Amniotic stem cell (primary cell): ENCODE measurements at regions not wholly inside any gene's neighbourhood (a gene's known extent, or its start where the extent isn't known, plus 50 kb on each side); places are given as distances from the start of the nearest gene placed in this dataset.

ENCODE experiments used
- DNase-seq: peaks from one replicate; lab custom pipeline; 2025; lab: John Stamatoyannopoulos, UW

DNA sequence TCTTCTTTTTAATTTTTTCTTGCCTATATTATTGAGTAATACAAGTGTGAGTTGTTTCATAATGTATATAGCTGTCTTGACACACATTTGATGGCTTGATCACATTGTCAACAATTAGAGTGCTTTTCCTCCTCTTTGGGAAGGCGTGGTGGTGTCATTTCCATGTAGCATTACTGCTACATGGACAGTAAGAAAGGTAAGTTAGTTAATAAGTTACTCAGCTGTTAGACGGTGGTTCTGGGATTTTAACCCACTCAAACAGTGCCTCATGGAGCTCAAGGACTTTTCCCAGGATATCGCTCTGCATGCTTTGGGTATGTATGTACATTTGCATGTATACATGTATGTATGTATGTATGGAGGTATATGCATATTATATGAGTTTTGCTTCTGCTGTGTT, 94.6 kb downstream of the HAPSTR1 start:
- no peak for DNase-seq

DNA sequence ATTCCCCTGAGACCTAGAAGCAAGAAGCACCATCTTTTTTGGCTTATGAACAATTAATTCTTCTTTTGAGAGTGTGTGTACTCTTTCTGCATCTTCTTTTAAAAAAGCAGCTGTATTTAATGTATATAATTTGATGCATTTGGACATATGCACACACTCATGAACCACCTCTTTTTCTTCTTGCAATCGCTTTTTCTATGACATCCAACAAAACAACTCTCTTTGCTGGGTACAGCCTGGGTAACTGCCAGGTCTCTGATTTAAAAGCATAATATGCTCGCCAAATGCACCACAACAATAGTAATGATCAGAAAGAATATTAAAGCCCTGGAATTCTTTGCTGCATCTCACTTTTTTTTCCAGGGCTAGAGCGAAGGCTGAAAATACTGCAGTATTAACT, 97.3 kb downstream of the HAPSTR1 start:
- DNase-seq, result no peak

DNA sequence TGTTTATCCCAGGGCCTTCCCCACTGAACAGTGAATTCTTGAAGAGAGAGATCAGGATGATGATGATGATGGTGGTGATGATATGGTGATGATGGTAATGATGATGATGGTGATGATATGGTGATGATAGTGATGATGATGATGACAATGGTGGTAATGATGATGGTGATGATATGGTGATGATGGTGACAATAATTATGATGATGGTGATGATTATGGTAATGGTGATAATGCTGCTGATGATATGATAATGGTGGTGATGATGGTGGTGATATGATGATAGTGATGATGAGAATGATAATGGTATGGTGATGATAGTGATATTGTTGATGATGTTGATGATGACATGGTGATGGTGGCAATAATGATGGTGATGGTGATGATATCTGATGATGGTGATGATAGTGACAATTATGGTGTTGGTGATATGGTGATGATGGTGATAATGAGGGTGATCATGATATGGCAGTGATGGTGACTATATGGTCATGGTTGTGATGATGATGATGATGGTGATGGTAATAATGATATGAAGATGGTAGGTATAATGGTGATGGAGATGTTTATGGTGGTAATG, 99.9 kb downstream of the HAPSTR1 start:
- DNase-seq, result no peak

DNA sequence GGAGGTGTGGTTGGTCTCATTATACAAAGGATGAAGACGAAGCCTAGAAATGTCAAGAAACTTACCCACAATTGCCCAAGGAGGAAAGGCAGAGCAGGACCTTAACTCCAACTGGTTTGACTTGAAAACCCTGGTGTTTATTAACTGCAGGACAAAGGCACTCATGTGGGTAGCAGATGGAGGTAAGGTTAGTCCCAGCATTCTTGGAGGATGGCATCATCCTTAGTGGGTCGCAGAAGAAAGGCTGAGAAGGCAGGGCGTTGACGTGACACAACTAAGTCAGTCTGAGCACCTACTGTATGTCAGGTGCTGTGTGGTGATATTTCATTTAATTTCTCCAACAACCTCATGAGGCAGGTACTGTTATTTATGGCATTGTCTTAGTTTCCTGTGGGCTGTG, 101.3 kb downstream of the HAPSTR1 start:
- no peak for DNase-seq

DNA sequence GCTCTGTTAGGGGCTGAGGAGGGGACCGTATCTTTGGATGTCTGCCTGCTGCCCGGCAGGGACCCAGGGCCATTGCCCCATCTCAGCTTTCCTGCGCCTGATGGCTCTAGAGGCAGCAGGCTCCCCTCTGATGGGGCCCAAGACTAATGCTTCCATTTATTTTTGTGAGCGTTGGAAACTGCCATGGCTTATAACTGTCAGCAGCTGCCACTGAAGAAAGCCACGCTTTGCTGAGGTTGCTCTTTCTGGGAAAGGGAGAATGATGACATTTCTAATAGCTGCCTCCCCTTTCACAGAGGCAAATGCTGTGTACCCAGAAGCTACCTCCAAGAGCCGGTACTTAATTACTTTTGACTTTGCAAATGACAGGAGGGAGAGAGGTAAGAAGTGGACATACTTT, 103.8 kb downstream of the HAPSTR1 start:
- DNase-seq, result no peak

DNA sequence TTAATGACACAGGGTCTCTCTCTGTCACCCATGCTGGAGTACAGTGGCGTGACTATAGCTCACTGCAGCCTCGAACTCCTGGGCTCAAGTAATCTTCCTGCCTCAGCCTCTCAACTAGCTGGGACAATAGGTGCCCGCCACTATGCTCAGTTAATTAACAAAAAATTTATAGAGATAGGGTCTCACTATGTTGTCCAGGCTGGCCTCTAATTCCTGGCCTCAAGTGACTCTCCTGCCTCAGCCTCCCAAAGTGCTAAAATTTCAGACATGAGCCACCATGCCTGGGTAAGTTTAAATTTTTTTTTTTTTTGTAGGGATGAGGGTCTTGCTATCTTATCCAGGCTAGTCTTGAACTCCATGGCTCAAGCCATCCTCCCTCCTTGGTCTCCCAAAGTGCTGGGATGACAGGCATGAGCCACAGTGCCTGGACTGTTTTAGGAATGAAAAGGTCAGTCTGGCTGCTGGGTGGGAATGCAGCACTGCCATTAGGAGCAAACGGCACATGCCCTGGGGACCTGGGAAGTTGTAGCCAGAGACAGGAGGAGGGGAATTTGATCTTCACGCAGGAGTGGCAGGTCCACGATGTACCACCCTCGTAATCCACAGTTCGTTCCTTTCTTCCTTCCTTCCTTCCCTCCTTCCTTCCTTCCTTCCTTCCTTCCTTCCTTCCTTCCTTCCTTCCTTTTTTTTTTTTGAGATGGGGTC, 106.7 kb downstream of the HAPSTR1 start:
- DNase-seq, result no peak

DNA sequence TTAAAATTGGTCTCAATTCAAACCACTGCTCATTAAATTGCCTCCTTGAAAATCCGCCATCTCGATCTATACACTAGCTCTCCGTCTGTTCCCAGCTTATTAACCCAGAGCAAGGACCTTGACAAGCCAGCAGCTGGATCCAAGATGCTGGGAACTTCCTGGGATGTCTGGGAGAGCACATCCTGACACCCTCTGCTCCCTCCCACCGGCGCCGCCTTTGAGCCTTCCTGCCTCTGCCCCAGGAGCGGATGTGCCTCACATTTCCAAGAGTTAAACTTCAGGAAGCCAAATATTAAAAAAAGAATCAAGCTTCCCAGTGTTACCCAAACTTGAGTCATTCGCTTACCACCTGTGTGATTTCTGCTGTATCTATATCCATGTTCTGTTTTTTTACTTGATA, 107.9 kb downstream of the HAPSTR1 start:
- no peak for DNase-seq

DNA sequence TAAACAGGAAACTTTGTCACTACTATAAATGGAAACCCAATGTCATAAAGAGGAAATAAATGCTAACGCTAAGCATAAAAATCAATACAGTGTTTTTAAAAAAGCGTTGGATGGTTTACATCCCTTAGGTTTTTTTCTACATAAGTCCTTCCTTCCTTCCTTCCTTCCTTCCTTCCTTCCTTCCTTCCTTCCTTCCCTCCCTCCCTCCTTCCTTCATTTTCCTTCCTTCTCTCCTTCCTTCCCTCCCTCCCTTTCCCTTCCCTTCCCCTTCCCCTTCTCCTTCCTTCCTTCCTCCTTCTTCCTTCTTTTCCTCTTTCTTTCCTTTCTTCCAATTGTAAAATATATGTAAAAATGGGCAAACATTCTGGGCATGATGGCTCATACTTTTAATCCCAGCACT, 108.3 kb downstream of the HAPSTR1 start:
- DNase-seq, result no peak

DNA sequence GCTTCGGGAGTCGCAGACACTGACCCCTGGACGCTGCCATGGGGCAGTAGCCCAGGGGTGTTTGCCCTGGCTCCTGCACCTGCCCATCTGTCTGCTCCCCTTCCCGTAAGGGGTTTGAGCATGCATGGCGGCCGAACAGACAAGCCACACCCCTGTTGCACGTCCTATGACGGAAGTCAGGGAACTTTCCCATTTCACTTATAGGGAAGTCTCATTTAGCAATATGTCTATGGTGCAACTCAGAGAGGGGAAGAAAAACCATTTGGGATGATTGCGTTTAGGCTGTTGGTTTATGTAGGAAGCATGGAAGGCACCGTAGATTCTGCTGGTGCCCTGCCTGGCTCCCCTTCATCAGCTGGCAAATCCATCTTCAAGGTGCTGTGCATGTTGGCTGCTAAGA, 112.5 kb downstream of the HAPSTR1 start:
- no peak for DNase-seq

DNA sequence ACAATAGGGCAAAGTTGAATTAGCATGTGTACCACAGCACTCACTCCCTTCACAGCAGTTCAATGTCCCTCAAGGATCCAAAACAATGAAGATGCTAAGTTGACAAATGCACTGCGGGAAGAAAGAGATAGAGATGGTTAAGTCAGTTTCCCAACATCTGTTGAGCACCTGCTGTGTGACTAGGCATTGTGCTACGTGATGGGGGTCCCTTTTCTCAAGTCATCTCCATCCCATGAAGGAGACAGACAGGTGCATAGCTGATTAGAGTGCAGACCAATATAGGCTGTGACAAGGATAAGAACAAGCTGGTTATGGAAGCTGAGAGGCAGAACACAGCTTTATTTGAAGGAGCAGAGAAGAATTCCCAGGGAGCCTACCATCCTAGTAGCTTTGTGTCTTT, 114.2 kb downstream of the HAPSTR1 start:
- no peak for DNase-seq

DNA sequence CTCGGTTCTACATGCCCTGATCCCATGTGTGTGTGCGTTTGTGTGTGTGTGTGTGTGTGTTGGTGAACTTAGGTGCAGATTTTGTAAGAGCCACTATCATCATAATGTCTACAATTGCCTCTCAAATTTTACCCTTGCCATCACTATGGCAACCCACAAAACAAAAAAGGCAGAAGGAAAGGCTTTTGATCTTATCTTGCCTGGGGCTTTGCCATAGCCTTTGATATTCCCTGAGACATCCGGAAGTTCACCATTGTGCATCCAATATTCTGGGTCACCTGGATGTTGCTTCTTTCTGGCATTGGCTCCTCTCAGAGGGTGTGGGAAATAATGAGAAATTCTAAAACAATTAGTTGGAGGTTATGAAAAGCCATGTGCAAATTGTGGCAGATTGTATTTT, 114.7 kb downstream of the HAPSTR1 start:
- DNase-seq, result no peak

DNA sequence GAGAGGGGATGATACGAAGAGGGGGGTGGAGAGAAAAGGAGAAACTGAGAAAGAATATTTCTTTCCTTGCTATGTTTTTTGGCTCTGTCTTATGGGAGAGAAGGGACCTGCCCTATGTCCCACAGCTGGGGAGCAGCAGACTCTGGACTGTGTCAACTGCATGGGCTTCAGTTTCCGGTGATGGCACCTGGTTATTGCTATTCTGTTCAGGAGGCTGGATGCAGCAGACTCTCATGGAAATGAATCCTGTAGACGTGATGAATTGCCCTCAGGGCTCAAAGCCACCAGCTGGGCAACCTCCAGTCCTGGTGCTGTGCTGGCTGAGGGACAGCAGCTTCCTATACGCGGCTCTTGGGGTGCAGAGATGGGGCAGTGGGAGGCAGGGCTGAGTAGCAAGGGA, 121.2 kb downstream of the HAPSTR1 start:
- DNase-seq, result no peak

DNA sequence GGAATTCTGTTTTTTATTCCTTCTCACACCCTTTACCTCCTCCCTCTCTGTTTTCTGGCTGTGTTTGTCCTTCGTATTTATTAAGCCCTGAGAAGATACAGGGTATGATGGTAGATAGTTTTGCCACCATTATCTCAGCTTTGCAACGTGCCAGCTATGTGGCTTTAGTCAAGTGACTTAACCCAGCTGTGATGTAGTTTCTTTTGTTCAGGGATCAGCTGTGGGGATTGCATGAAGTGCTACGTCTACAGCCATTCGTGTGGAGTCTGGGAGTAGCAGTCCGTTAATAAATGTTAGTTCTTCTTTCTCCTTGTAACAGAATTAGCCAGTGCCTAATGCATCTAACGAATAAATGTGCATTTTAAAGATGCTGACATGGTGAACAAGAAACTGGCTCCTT, 128.4 kb downstream of the HAPSTR1 start:
- DNase-seq, result no peak

DNA sequence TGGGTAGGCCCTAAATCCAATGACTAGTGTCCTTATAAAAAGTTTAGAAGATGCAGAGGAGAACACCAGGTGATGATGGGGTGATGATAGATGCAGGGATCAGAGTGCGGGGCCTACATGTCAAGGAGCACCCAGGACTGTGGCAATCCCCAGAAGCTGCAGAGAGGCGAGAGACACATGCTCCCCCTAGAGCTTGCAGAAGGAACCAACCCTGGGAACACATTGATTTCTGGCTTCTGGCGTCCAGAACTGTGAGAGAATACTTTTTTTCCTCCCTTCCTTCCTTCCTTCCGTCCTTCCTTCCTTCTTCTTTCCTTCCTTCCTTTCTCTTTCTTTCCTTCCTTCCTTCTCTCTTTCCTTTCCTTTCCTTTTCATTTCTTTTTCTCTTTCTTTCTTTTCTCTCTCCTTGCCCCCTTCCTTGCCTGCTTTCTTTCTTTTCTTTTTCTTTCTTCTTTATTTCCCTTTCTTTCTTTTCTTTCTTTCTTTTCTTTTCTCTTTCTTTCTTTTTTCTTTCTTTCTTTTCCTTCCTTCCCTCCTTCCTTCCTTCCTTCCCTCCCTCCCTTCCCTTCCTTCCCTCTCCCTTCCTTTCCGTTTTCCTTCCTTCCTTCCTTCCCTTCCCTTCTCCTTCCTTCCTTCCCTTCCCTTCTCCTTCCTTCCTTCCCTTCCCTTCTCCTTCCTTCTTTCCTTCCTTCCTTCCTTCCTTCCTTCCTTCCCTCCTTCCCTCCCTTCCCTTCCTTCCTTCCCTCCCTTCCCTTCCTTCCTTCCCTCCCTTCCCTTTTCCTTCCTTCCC, 134.3 kb downstream of the HAPSTR1 start:
- DNase-seq, result no peak

DNA sequence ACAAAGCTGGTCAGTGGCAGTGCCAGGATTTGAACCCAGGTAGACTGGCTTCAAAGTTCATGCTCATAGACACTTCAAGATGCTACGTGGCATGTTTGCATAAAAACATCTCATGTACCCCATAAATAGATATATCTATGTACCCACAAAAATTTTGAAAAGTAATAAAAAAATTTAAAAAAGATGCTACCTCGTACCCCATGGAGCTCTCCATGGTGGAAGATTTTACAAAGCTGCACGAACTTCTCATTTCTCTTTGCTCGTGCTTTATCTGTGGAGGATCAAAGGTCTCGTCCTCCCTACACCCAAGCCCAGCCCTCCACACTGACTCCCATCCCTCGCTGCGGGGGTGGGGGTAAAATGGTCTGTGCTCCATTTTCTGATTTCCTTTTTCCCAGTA, 135.5 kb downstream of the HAPSTR1 start:
- no peak for DNase-seq

DNA sequence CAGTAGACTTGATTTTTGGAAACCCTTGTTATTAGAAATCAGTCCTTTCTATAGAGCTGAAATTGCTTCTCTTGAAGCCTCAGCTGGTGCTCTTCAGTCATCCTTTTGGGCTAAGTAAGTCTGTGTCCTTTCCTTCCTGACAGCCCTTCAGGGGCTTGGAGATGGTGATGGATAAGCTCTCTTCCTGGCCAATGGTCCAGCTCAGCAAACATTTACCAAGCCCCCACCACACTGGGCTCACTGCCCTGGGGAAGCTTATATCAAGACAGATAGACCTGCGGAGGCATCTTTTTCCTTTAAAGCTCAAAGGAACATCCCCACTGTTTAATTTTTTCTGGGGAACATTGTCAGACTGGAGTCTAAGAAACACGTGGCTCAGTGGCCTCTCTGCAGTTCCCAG, 139.6 kb downstream of the HAPSTR1 start:
- no peak for DNase-seq

DNA sequence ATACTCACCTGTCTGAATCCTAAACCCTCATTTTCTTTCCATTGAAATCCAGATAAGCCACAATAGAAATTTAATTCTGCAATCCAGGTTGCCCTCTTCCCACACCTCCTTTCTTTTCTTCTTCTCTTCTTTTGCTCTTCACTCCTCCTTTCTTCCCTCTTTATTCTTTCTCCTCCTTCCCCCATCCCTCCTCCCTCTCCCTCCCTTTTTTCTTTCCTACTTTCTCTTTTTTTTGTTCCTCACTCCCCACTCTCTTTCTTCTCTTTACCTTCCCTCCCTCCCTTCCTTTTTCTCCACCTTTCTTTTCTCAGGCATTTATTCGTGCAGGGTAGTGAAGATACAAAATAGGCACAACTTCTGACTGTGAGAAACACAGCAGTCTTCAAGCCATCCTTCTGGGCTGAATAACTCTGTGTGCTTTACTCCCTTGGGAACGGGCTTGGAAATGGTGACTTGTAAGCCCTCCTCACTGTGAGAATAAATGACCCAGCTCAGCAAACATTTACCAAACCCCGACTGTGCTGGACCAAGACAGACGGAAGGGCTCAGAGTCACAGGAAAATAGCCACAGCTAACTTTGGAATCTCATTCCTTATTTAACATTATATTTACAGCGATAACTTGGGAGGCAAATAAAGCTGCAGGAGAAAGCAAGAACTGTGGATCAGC, 140.8 kb downstream of the HAPSTR1 start:
- no peak for DNase-seq

DNA sequence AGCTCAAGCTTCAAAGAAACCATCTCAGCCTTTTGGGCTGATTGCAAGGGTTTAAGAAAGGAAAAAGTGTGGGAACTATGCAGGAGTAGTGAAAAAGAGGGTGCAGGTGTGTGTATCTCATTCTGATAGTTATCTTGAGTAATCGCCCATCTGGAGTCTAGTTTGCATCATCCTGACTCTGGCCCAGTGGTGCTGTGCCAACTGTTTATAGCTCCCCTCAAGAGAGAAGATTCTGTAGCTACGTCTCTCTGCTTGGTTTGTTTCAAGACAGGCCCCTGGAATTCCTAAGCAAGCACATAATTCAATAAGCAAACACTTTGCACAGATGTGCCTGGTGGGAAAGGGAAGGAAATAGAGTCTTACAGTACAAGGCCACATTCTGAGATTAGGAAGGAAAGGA, 144.4 kb downstream of the HAPSTR1 start:
- no peak for DNase-seq

DNA sequence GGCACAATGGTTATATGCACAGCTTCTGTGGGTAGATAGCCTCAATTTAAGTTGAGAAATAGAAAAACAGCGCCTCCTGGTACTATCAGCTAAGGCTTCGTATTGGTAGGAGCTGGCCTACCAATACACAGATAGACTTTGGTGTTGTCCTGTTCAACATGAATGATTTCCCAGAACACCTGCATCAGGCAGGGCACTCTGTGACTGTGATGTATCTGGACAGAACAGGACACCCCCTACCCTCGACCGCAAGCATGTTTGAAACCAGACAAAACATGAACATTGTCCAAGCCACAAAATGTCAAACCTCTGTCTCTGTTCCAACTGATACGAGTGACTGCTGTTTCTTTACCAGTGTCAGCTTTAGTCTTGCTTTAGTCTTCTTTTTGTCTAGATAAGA, 144.9 kb downstream of the HAPSTR1 start:
- no peak for DNase-seq

DNA sequence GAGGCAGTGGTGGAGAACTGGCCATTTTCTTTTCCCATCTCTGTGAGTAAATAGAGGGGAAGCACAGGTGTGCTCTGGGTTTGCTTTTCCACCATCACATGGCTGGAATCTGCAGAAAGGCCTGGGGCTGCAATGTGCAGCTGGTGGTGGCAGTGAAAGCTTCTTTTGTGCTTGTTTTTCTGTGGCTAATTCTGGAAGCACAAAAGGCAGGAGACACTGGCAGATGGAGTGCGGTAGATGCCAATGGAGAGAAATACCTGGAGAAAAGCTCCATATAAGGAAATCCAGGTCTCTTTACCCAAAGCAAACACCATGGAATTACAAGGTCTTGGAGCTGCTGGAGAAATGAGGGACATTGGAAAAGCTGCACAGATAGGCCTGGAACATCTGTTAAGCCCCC, 146.9 kb downstream of the HAPSTR1 start:
- DNase-seq, result no peak

DNA sequence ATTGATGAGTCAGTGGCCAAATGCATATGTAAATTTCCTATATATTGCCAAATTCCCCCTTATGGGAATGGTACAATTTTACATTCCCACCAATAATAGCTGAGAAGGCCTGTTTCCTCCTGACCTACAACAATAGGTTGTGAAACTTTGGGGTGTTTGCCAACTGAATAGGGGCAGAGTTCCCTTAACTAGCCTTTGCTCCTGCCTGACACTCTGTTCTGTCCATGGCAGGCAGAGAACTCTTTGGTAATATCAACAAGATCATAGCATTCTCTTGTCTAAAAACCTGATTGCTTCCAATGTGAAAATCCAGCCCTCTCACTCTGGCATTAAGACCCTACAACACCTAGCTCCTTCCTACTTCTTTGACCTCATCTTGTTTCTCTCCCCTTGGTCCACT, 149.7 kb downstream of the HAPSTR1 start:
- DNase-seq, result no peak

DNA sequence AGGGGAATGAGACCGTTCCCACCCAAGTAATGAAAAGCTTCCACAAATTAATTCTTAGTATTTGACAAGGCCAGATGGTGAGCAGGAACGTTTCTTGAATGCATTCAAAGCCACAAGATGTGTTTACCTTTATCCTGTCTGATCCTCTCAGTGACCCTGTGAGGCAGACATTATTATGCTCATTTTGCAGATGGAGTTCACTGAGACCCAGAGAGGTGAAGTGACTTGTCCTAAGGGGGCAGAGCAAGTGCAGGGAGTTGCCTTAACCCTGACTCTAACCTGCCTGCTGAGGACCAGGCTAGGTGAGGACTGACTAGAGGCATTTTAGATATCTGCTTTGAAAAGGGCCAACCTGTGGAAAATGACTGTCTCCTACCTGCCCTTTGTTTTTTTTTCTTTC, 156.7 kb downstream of the HAPSTR1 start:
- no peak for DNase-seq

DNA sequence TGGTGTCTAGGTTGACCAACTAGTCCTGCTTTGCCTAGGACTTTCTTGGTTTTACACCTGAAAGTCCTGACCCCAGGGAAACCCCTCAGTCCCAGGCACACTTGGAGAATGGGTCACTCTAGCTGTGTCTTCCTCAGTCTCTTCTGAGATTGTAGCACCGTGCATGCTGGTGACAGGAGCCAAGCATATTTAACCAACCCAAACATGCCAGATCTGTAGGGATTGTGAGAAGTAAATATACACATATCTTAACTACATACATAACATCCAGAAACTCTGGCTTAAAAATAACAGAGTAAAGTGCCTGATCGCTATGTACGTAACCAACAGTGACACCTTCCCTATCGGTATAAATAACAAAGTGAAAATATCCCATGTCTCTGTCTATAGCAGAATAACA, 158.1 kb downstream of the HAPSTR1 start:
- DNase-seq, result no peak
